Activated CD4-positive, alpha-beta T cell treated with anti-CD3 and anti-CD28 coated beads for 36 hours (primary cell): ENCODE measurements at regions not wholly inside any gene's neighbourhood (a gene's known extent, or its start where the extent isn't known, plus 50 kb on each side); places are given as distances from the start of the nearest gene placed in this dataset.

Experiments
- ATAC-seq: fragments of 200-7000 bp; cut with Tn5 transposase; one replicate; pipeline ENCODE4 v1.10.0; 2021; ENCODE audit warnings: mild to moderate bottlenecking, moderate library complexity
- CTCF ChIA-PET: fragments of 350-600 bp; sonication (Branson Sonifier 250); formaldehyde crosslinking; loops from one replicate; lab custom pipeline; 2021; ENCODE audit warnings: antibody characterized with exemption; lab: Charles Lee
- POLR2A ChIA-PET: fragments of 350-600 bp; sonication (Branson Sonifier 250); formaldehyde crosslinking; loops from one replicate; lab custom pipeline; 2021; ENCODE audit warnings: antibody characterized with exemption, inconsistent platforms; lab: Charles Lee
- DNase-seq: peaks from one replicate; pipeline ENCODE4 v3.0.0-alpha.2; 2020
- H3K27ac Mint-ChIP-seq: one replicate; pipeline ENCODE4 v1.8.0; 2021; ENCODE audit warnings: mixed read lengths
- H3K27me3 Mint-ChIP-seq: one replicate; pipeline ENCODE4 v1.8.0; 2021; ENCODE audit warnings: mixed read lengths
- H3K36me3 Mint-ChIP-seq: one replicate; pipeline ENCODE4 v1.8.0; 2021; ENCODE audit warnings: low read depth, mixed read lengths
- H3K4me1 Mint-ChIP-seq: one replicate; pipeline ENCODE4 v1.8.0; 2021; ENCODE audit warnings: mixed read lengths
- H3K4me3 Mint-ChIP-seq: one replicate; pipeline ENCODE4 v1.8.0; 2021; ENCODE audit warnings: mild to moderate bottlenecking, moderate library complexity, mixed read lengths
- H3K9me3 Mint-ChIP-seq: one replicate; pipeline ENCODE4 v1.8.0; 2021; ENCODE audit warnings: low read depth, mixed read lengths
- intact Hi-C, 2 experiments: fragments of 100-400 bp; cut with DNase I in 1 of 2; cut with micrococcal nuclease in 1 of 2; formaldehyde crosslinking; loops; one replicate each; pipeline versions ENCODE4 v1.14.2 to v1.15.1; 2022 to 2024; cut with DNase I, micrococcal nuclease

GRCh38 chr22:49090061-49090852 lies 737.4 kb downstream of the BRD1 start:
- Mint-ChIP-seq H3K27me3 (no peaks in the 10 kb centered on the region), H3K4me3 (no peak overlapping the region), H3K36me3 (no peaks in the 10 kb centered on the region), H3K27ac (no peak overlapping the region), H3K4me1 (no peaks in the 10 kb centered on the region), H3K9me3 (no peaks in the 10 kb centered on the region)
- intact Hi-C loops: no loop called here
- ChIA-PET CTCF (no interaction called here), POLR2A (no interaction called here)
- DNase-seq (no peak), ATAC-seq (no peak)

GRCh38 chr22:49088801-49089791 lies 738.6 kb downstream of the BRD1 start:
- DNase-seq (no peak), ATAC-seq (no peak)
- intact Hi-C loops: no loop called here
- Mint-ChIP-seq H3K27me3 (no peaks in the 10 kb centered on the region), H3K9me3 (no peaks in the 10 kb centered on the region), H3K27ac (no peak overlapping the region), H3K4me3 (no peak overlapping the region), H3K4me1 (no peaks in the 10 kb centered on the region), H3K36me3 (no peaks in the 10 kb centered on the region)
- POLR2A ChIA-PET: no interaction called here
- CTCF ChIA-PET: no interaction called here

- no peak for ATAC-seq
- POLR2A ChIA-PET: no interaction called here
- intact Hi-C loops: no loop called here
- H3K36me3 Mint-ChIP-seq: no peaks in the 10 kb centered on the region
- H3K27ac Mint-ChIP-seq: no peak overlapping the region
- DNase-seq: no peak
- CTCF ChIA-PET: interaction anchor here (0.6 kb wide), 1 partner anchor 634 kb away, joined by 4 read pairs; no protein-coding TSS in a partner anchor
- no peaks in the 10 kb centered on the region for H3K27me3 Mint-ChIP-seq
- H3K9me3 Mint-ChIP-seq: no peaks in the 10 kb centered on the region
- H3K4me3 Mint-ChIP-seq: no peak overlapping the region
- H3K4me1 Mint-ChIP-seq: no peaks in the 10 kb centered on the region
Observed at GRCh38 chr22:49087716-49088601, 739.7 kb downstream of the BRD1 start.

GRCh38 chr22:49087198-49087597 lies 740.5 kb downstream of the BRD1 start:
- H3K4me3 Mint-ChIP-seq: no peak overlapping the region
- no peaks in the 10 kb centered on the region for H3K4me1 Mint-ChIP-seq
- DNase-seq: no peak
- ChIA-PET CTCF (no interaction called here), POLR2A (no interaction called here)
- intact Hi-C loops: no loop called here
- H3K27ac Mint-ChIP-seq: no peak overlapping the region
- no peaks in the 10 kb centered on the region for H3K36me3 Mint-ChIP-seq
- no peaks in the 10 kb centered on the region for H3K9me3 Mint-ChIP-seq
- ATAC-seq: no peak
- no peaks in the 10 kb centered on the region for H3K27me3 Mint-ChIP-seq

GRCh38 chr22:49086606-49087157 lies 741.0 kb downstream of the BRD1 start:
- no peaks in the 10 kb centered on the region for H3K36me3 Mint-ChIP-seq
- ChIA-PET CTCF (no interaction called here), POLR2A (no interaction called here)
- ATAC-seq: no peak
- no peaks in the 10 kb centered on the region for H3K4me1 Mint-ChIP-seq
- no peaks in the 10 kb centered on the region for H3K27me3 Mint-ChIP-seq
- H3K27ac Mint-ChIP-seq: no peak overlapping the region
- DNase-seq: no peak
- no peaks in the 10 kb centered on the region for H3K9me3 Mint-ChIP-seq
- H3K4me3 Mint-ChIP-seq: no peak overlapping the region
- intact Hi-C loops: no loop called here

GRCh38 chr22:49086181-49086580 lies 741.5 kb downstream of the BRD1 start:
- intact Hi-C loops: no loop called here
- DNase-seq: no peak
- no peaks in the 10 kb centered on the region for H3K36me3 Mint-ChIP-seq
- no peak overlapping the region for H3K4me3 Mint-ChIP-seq
- H3K27me3 Mint-ChIP-seq: no peaks in the 10 kb centered on the region
- ATAC-seq: no peak
- H3K27ac Mint-ChIP-seq: no peak overlapping the region
- no peaks in the 10 kb centered on the region for H3K4me1 Mint-ChIP-seq
- POLR2A ChIA-PET: no interaction called here
- CTCF ChIA-PET: no interaction called here
- H3K9me3 Mint-ChIP-seq: no peaks in the 10 kb centered on the region

GRCh38 chr22:49084206-49084605 lies 743.5 kb downstream of the BRD1 start:
- DNase-seq: peak; percentile 8
- no peak overlapping the region for H3K27ac Mint-ChIP-seq
- ATAC-seq: no peak

GRCh38 chr22:49083607-49084006 lies 744.1 kb downstream of the BRD1 start:
- H3K27me3 Mint-ChIP-seq: no peaks in the 10 kb centered on the region
- no peaks in the 10 kb centered on the region for H3K9me3 Mint-ChIP-seq
- no peak overlapping the region for H3K27ac Mint-ChIP-seq
- ChIA-PET CTCF (no interaction called here), POLR2A (no interaction called here)
- no peaks in the 10 kb centered on the region for H3K4me1 Mint-ChIP-seq
- DNase-seq (no peak), ATAC-seq (no peak)
- intact Hi-C loops: no loop called here
- H3K36me3 Mint-ChIP-seq: no peaks in the 10 kb centered on the region
- H3K4me3 Mint-ChIP-seq: no peak overlapping the region

More at GRCh38 chr22:49084206-49084605, 743.5 kb downstream of the BRD1 start:
- intact Hi-C loops: no loop called here
- H3K4me1 Mint-ChIP-seq: no peaks in the 10 kb centered on the region
- H3K36me3 Mint-ChIP-seq: no peaks in the 10 kb centered on the region
- POLR2A ChIA-PET: no interaction called here
- CTCF ChIA-PET: no interaction called here
- no peaks in the 10 kb centered on the region for H3K9me3 Mint-ChIP-seq
- no peaks in the 10 kb centered on the region for H3K27me3 Mint-ChIP-seq
- H3K4me3 Mint-ChIP-seq: no peak overlapping the region

- no peaks in the 10 kb centered on the region for H3K27me3 Mint-ChIP-seq
- H3K27ac Mint-ChIP-seq: no peak overlapping the region
- ChIA-PET CTCF (interaction anchor here (0.7 kb wide), 1 partner anchor 619 kb away, joined by 3 read pairs; no protein-coding TSS in a partner anchor), POLR2A (no interaction called here)
- DNase-seq (no peak), ATAC-seq (no peak)
- no peaks in the 10 kb centered on the region for H3K4me1 Mint-ChIP-seq
- intact Hi-C loops: no loop called here
- no peaks in the 10 kb centered on the region for H3K36me3 Mint-ChIP-seq
- no peak overlapping the region for H3K4me3 Mint-ChIP-seq
- H3K9me3 Mint-ChIP-seq: no peaks in the 10 kb centered on the region
Observed at GRCh38 chr22:49082451-49082850, 745.2 kb downstream of the BRD1 start.

- Mint-ChIP-seq H3K27me3 (no peaks in the 10 kb centered on the region), H3K4me3 (no peak overlapping the region), H3K9me3 (no peaks in the 10 kb centered on the region), H3K4me1 (no peaks in the 10 kb centered on the region), H3K36me3 (no peaks in the 10 kb centered on the region), H3K27ac (no peak overlapping the region)
- CTCF ChIA-PET: interaction anchor here (0.6 kb wide), 1 partner anchor 377 kb away, joined by 4 read pairs; no protein-coding TSS in a partner anchor
- no peak for ATAC-seq
- intact Hi-C loops: no loop called here
- DNase-seq: no peak
- POLR2A ChIA-PET: no interaction called here
Observed at GRCh38 chr22:49081926-49082325, 745.7 kb downstream of the BRD1 start.

GRCh38 chr22:49081261-49081666 lies 746.4 kb downstream of the BRD1 start:
- H3K9me3 Mint-ChIP-seq: no peaks in the 10 kb centered on the region
- no peak overlapping the region for H3K4me3 Mint-ChIP-seq
- H3K27me3 Mint-ChIP-seq: no peaks in the 10 kb centered on the region
- POLR2A ChIA-PET: no interaction called here
- no peak overlapping the region for H3K27ac Mint-ChIP-seq
- H3K4me1 Mint-ChIP-seq: no peaks in the 10 kb centered on the region
- ATAC-seq (no peak), DNase-seq (no peak)
- H3K36me3 Mint-ChIP-seq: no peaks in the 10 kb centered on the region
- intact Hi-C loops: no loop called here
- CTCF ChIA-PET: interaction anchor here (0.6 kb wide), 1 partner anchor 376 kb away, joined by 4 read pairs; no protein-coding TSS in a partner anchor
